HG03469 (cell line): ENCODE measurements at regions not wholly inside any gene's neighbourhood (a gene's known extent, or its start where the extent isn't known, plus 50 kb on each side); places are given as distances from the start of the nearest gene placed in this dataset.

ENCODE experiments used
- ATAC-seq: cut with Tn5 transposase; IDR thresholded peaks from one replicate; pipeline ENCODE4 v1.9.1; 2021; ENCODE audit warnings: mild to moderate bottlenecking, moderate library complexity, moderate number of reproducible peaks; ENCODE audit not compliant: unreplicated experiment

- no peak for ATAC-seq
Observed at GRCh38 chr4:188197566-188197965, 58.3 kb downstream of the TRIML1 start.

GRCh38 chr4:188198982-188199792 lies 59.9 kb downstream of the TRIML1 start:
- ATAC-seq: no peak

- ATAC-seq: no peak
Observed at GRCh38 chr4:188201851-188202250, 62.6 kb downstream of the TRIML1 start.

GRCh38 chr4:188206783-188207182 lies 67.5 kb downstream of the TRIML1 start:
- ATAC-seq: no peak

- no peak for ATAC-seq
Observed at GRCh38 chr4:188214861-188215260, 75.6 kb downstream of the TRIML1 start.

- ATAC-seq: no peak
Observed at GRCh38 chr4:188218392-188218791, 79.2 kb downstream of the TRIML1 start.

GRCh38 chr4:188220006-188220405 lies 80.8 kb downstream of the TRIML1 start:
- no peak for ATAC-seq

GRCh38 chr4:188221090-188221489 lies 81.8 kb downstream of the TRIML1 start:
- ATAC-seq: no peak

GRCh38 chr4:188228279-188228678 lies 89.0 kb downstream of the TRIML1 start:
- no peak for ATAC-seq

GRCh38 chr4:188232428-188232827 lies 93.2 kb downstream of the TRIML1 start:
- ATAC-seq: no peak

GRCh38 chr4:188242041-188242440 lies 102.8 kb downstream of the TRIML1 start:
- ATAC-seq: no peak

GRCh38 chr4:188245651-188246050 lies 106.4 kb downstream of the TRIML1 start:
- no peak for ATAC-seq

GRCh38 chr4:188246488-188246887 lies 107.2 kb downstream of the TRIML1 start:
- no peak for ATAC-seq

GRCh38 chr4:188254211-188254610 lies 115.0 kb downstream of the TRIML1 start:
- ATAC-seq: no peak

GRCh38 chr4:188262464-188262863 lies 123.2 kb downstream of the TRIML1 start:
- no peak for ATAC-seq

GRCh38 chr4:188263321-188263720 lies 124.1 kb downstream of the TRIML1 start:
- no peak for ATAC-seq

- no peak for ATAC-seq
Observed at GRCh38 chr4:188266386-188266785, 127.1 kb downstream of the TRIML1 start.

GRCh38 chr4:188268131-188268908 lies 129.1 kb downstream of the TRIML1 start:
- no peak for ATAC-seq

GRCh38 chr4:188270273-188271069 lies 131.2 kb downstream of the TRIML1 start:
- no peak for ATAC-seq

GRCh38 chr4:188275686-188276085 lies 136.4 kb downstream of the TRIML1 start:
- ATAC-seq: no peak

GRCh38 chr4:188279184-188279583 lies 139.9 kb downstream of the TRIML1 start:
- ATAC-seq: no peak
